H1 (cell line): ENCODE measurements at regions not wholly inside any gene's neighbourhood (a gene's known extent, or its start where the extent isn't known, plus 50 kb on each side); places are given as distances from the start of the nearest gene placed in this dataset.
A peak's percentile ranks its signal among the peaks of the same experiment; 100 is the strongest.
"Not testable (repeated sequence)": the region's sequence is repeated elsewhere in the genome, so short reads cannot be mapped to it uniquely, and the experiment has no call there.

Experiments
- CTCF ChIA-PET: fragments of 300-600 bp; sonication (Branson Sonifier 250); formaldehyde crosslinking; loops from one replicate; lab custom pipeline; 2021; ENCODE audit not compliant: partially characterized antibody; lab: Charles Lee
- POLR2A ChIA-PET: fragments of 300-600 bp; sonication (Branson Sonifier 250); formaldehyde crosslinking; loops from one replicate; lab custom pipeline; 2021; ENCODE audit warnings: inconsistent platforms; ENCODE audit not compliant: partially characterized antibody; lab: Charles Lee
- DNase-seq, 2 experiments: peaks; one replicate each; pipeline versions ENCODE4 v3.0.0 to v3.0.0-alpha.2; 2010 to 2022; ENCODE audit warnings: low spot score in 2 of 2, low read depth in 1 of 2, mixed read lengths in 1 of 2
- FAIRE-seq: peaks from 2 replicates; lab custom pipeline; 2011; peaks lifted over from hg19 to GRCh38; lab: Jason Lieb, UNC
- H2AFZ ChIP-seq: 2 replicates; pipeline ENCODE4 v1.8.1; 2012; ENCODE audit warnings: low read length, inconsistent platforms
- H2AK5ac ChIP-seq: 2 replicates; pipeline ENCODE4 v1.6.1; 2013; ENCODE audit warnings: low read depth, low read length
- H2BK120ac ChIP-seq: replicated peaks from 2 replicates; pipeline ENCODE3; 2013; ENCODE audit warnings: low read depth, low read length, inconsistent platforms
- H2BK12ac ChIP-seq: 2 replicates; pipeline ENCODE4 v1.6.1; 2013; ENCODE audit warnings: low read depth, low read length
- H2BK15ac ChIP-seq: 2 replicates; pipeline ENCODE4 v1.6.1; 2013; ENCODE audit warnings: low read length
- H2BK20ac ChIP-seq: 2 replicates; pipeline ENCODE4 v1.6.1; 2013; ENCODE audit warnings: low read length
- H2BK5ac ChIP-seq: 2 replicates; pipeline ENCODE4 v1.6.1; 2013; ENCODE audit warnings: low read depth, low read length
- H3K14ac ChIP-seq: 2 replicates; pipeline ENCODE4 v1.6.1; 2013; ENCODE audit warnings: inconsistent platforms; ENCODE audit not compliant: insufficient read length
- H3K18ac ChIP-seq: 2 replicates; pipeline ENCODE4 v1.6.1; 2013; ENCODE audit warnings: low read length; ENCODE audit errors: extremely low read depth
- H3K23ac ChIP-seq: 2 replicates; pipeline ENCODE4 v1.6.1; 2013; ENCODE audit warnings: inconsistent platforms; ENCODE audit not compliant: insufficient read length
- H3K23me2 ChIP-seq: 2 replicates; pipeline ENCODE4 v1.6.1; 2013; ENCODE audit warnings: low read depth, low read length
- H3K27ac ChIP-seq: 2 replicates; pipeline ENCODE4 v1.6.1; 2011; ENCODE audit warnings: low read depth, low read length, inconsistent platforms
- H3K27me3 ChIP-seq, 4 experiments: replicated peaks in 1 of 4; 1 replicate in 1 of 4; 2 replicates in 3 of 4; pipeline versions ENCODE4 v1.6.1 to v1.8.1; 2011 to 2013; ENCODE audit warnings: low read length in 3 of 4, mild to moderate bottlenecking in 3 of 4, inconsistent platforms in 2 of 4, mixed read lengths in 2 of 4, moderate library complexity in 1 of 4; ENCODE audit not compliant: control insufficient read depth in 3 of 4, insufficient read depth in 3 of 4; ENCODE audit errors: extremely low read depth in 1 of 4
- H3K36me3 ChIP-seq, 4 experiments: 2 replicates each; pipeline versions ENCODE4 v1.6.1 to v1.8.1; 2011 to 2013; ENCODE audit warnings: mild to moderate bottlenecking in 4 of 4, low read length in 3 of 4, moderate library complexity in 2 of 4, control low read depth in 1 of 4, inconsistent platforms in 1 of 4; ENCODE audit not compliant: insufficient read depth in 4 of 4, control insufficient read depth in 2 of 4
- H3K4ac ChIP-seq: replicated peaks from 2 replicates; pipeline ENCODE3; 2013; ENCODE audit warnings: low read length, low read depth, mixed read lengths, inconsistent platforms; ENCODE audit not compliant: insufficient read length
- H3K4me1 ChIP-seq, 4 experiments: replicated peaks in 1 of 4; 1 replicate in 1 of 4; 2 replicates in 3 of 4; pipeline versions ENCODE4 v1.6.1 to v1.8.1; 2011 to 2013; ENCODE audit warnings: low read length in 3 of 4, inconsistent platforms in 2 of 4, mixed read lengths in 1 of 4; ENCODE audit not compliant: insufficient read depth in 4 of 4, control insufficient read depth in 3 of 4
- H3K4me2 ChIP-seq, 2 experiments: 2 replicates each; pipeline versions ENCODE4 v1.6.1 to v1.8.1; 2011 to 2013; ENCODE audit warnings: low read depth in 2 of 2, low read length in 2 of 2, control low read depth in 1 of 2, inconsistent platforms in 1 of 2, mild to moderate bottlenecking in 1 of 2; ENCODE audit not compliant: insufficient read depth in 1 of 2
- H3K4me3 ChIP-seq, 4 experiments: fragments of 200-600, 300-600 bp in 1 of 4; sonication (generic), shearing (Covaris generic), sonication (Bioruptor Twin) in 1 of 4; 2 replicates each; pipeline versions ENCODE4 v1.5.1 to v1.8.1; 2011 to 2016; ENCODE audit warnings: low read length in 4 of 4, low read depth in 3 of 4, control low read depth in 2 of 4, inconsistent platforms in 2 of 4, mild to moderate bottlenecking in 2 of 4, mixed read lengths in 1 of 4, moderate library complexity in 1 of 4; ENCODE audit not compliant: insufficient read depth in 2 of 4; ENCODE audit errors: extremely low read depth in 1 of 4
- H3K56ac ChIP-seq: replicated peaks from 2 replicates; pipeline ENCODE3; 2013; ENCODE audit warnings: low read depth, mild to moderate bottlenecking, mixed read lengths, low read length, inconsistent platforms; ENCODE audit not compliant: insufficient read length
- H3K79me1 ChIP-seq: 2 replicates; pipeline ENCODE4 v1.6.1; 2013; ENCODE audit warnings: low read depth, low read length, control low read depth
- H3K79me2 ChIP-seq, 2 experiments: 2 replicates each; pipeline versions ENCODE4 v1.6.1 to v1.8.1; 2012 to 2013; ENCODE audit warnings: low read length in 2 of 2, mild to moderate bottlenecking in 2 of 2, inconsistent platforms in 1 of 2; ENCODE audit not compliant: insufficient read depth in 2 of 2, control insufficient read depth in 1 of 2
- H3K9ac ChIP-seq, 4 experiments: replicated peaks in 1 of 4; 1 replicate in 1 of 4; 2 replicates in 3 of 4; pipeline versions ENCODE4 v1.6.1 to v1.8.1; 2011 to 2013; ENCODE audit warnings: low read depth in 3 of 4, low read length in 3 of 4, control low read depth in 2 of 4, mild to moderate bottlenecking in 2 of 4, moderate library complexity in 2 of 4, inconsistent platforms in 1 of 4; ENCODE audit errors: extremely low read depth in 1 of 4
- H3K9me3 ChIP-seq, 2 experiments: 2 replicates each; pipeline versions ENCODE4 v1.6.1 to v1.8.1; 2012 to 2013; ENCODE audit warnings: mild to moderate bottlenecking in 2 of 2, moderate library complexity in 2 of 2, control low read depth in 1 of 2, inconsistent platforms in 1 of 2, low read depth in 1 of 2, low read length in 1 of 2, mixed read lengths in 1 of 2; ENCODE audit not compliant: insufficient read depth in 2 of 2
- H4K20me1 ChIP-seq, 2 experiments: replicated peaks in 1 of 2; 2 replicates each; pipeline versions ENCODE3 to v1.8.1; 2011 to 2013; ENCODE audit warnings: inconsistent platforms in 2 of 2, low read length in 2 of 2, mild to moderate bottlenecking in 1 of 2; ENCODE audit not compliant: insufficient read depth in 2 of 2, control insufficient read depth in 1 of 2
- H4K5ac ChIP-seq: 2 replicates; pipeline ENCODE4 v1.6.1; 2013; ENCODE audit warnings: low read length, low read depth, mixed read lengths, inconsistent platforms; ENCODE audit not compliant: insufficient read length
- H4K8ac ChIP-seq: 2 replicates; pipeline ENCODE4 v1.8.0; 2013; ENCODE audit warnings: mild to moderate bottlenecking, moderate library complexity, low read length, inconsistent platforms; ENCODE audit not compliant: insufficient read depth; ENCODE audit errors: extremely low read depth
- H4K91ac ChIP-seq: replicated peaks from 2 replicates; pipeline ENCODE3; 2013; ENCODE audit warnings: low read length, mixed read lengths, inconsistent platforms; ENCODE audit not compliant: insufficient read length
- CTCF ChIP-seq, 3 experiments: IDR thresholded peaks; 1 replicate in 2 of 3; 2 replicates in 1 of 3; pipeline versions ENCODE4 v1.5.1 to v1.6.1; 2011; ENCODE audit warnings: low read length in 3 of 3, mild to moderate bottlenecking in 3 of 3, inconsistent platforms in 2 of 3, low read depth in 1 of 3, moderate library complexity in 1 of 3; ENCODE audit not compliant: insufficient read depth in 1 of 3; ENCODE audit errors: control extremely low read depth in 1 of 3
- RAD21 ChIP-seq, 2 experiments: IDR thresholded peaks in 1 of 2; conservative IDR thresholded peaks in 1 of 2; 2 replicates each; pipeline ENCODE4 v1.6.1; 2011; ENCODE audit warnings: low read depth in 2 of 2, low read length in 2 of 2, improper control_type of control experiment in 1 of 2, inconsistent platforms in 1 of 2, mild to moderate bottlenecking in 1 of 2, moderate library complexity in 1 of 2
- WGBS, 2 experiments: shearing (Covaris generic) in 1 of 2; methylation state at CpG; one replicate each; pipeline versions ENCODE4 v1.1.6 to v1.1.7; 2013 to 2015; ENCODE audit warnings: low lambda C conversion rate in 2 of 2, mixed read lengths in 2 of 2, inconsistent platforms in 1 of 2, low coverage in 1 of 2, missing lambda C conversion rate in 1 of 2; ENCODE audit not compliant: insufficient replicate concordance in 2 of 2, insufficient coverage in 1 of 2, insufficient read length in 1 of 2; ENCODE audit errors: extremely low coverage in 1 of 2, missing lambda C conversion rate in 1 of 2; 5-methylcytosine and 5-hydroxymethylcytosine counted together

- H3K56ac ChIP-seq, H3K27me3 ChIP-seq, H4K5ac ChIP-seq, DNase-seq, H3K4ac ChIP-seq, H2AK5ac ChIP-seq, H3K23ac ChIP-seq, H3K4me3 ChIP-seq, H2BK120ac ChIP-seq, POLR2A ChIA-PET, H3K4me1 ChIP-seq, H3K23me2 ChIP-seq, H3K9ac ChIP-seq, H3K14ac ChIP-seq, H2BK5ac ChIP-seq, H4K8ac ChIP-seq, FAIRE-seq, H4K20me1 ChIP-seq, H4K91ac ChIP-seq, H2BK12ac ChIP-seq, H3K27ac ChIP-seq, H2BK15ac ChIP-seq, H3K4me2 ChIP-seq, H3K36me3 ChIP-seq, CTCF ChIA-PET, H2BK20ac ChIP-seq, H3K79me2 ChIP-seq, H2AFZ ChIP-seq, H3K18ac ChIP-seq, H3K79me1 ChIP-seq: not testable (repeated sequence)
- H3K9me3 ChIP-seq: peaks cover 3 to 16% of the 10 kb centered on the region in 2 experiments; a peak in 3 of 4 replicates
- TF ChIP-seq RAD21 (IDR thresholded peaks at IDR 0.05 in 1 of 2, conservative IDR thresholded peaks at IDR 0.05 in 1 of 2; ENCODE audit: low read depth in 2 of 2, low read length in 2 of 2): peak; percentile 35 to 41
- TF ChIP-seq CTCF (IDR thresholded peaks at IDR 0.05; ENCODE audit: control extremely low read depth in 1 of 3, insufficient read depth in 1 of 3, low read depth in 1 of 3, low read length in 3 of 3): peak in 1 of 3 experiments; percentile 23; a peak in 1 of 4 replicates
- WGBS, 2 experiments: 0% methylated on average over 1 of the region's 4 CpGs; no CpG with 5 or more reads in 1 of the 2 experiments
Measured at GRCh38 chr3:130155464-130155863, 73.8 kb downstream of the ALG1L2 start.
